GM19035 (cell line): ENCODE measurements at regions not wholly inside any gene's neighbourhood (a gene's known extent, or its start where the extent isn't known, plus 50 kb on each side); places are given as distances from the start of the nearest gene placed in this dataset.
"Not testable (repeated sequence)": the region's sequence is repeated elsewhere in the genome, so short reads cannot be mapped to it uniquely, and the experiment has no call there.

Experiments used
- ATAC-seq: cut with Tn5 transposase; IDR thresholded peaks from one replicate; pipeline ENCODE4 v1.9.1; 2021; ENCODE audit not compliant: unreplicated experiment

DNA sequence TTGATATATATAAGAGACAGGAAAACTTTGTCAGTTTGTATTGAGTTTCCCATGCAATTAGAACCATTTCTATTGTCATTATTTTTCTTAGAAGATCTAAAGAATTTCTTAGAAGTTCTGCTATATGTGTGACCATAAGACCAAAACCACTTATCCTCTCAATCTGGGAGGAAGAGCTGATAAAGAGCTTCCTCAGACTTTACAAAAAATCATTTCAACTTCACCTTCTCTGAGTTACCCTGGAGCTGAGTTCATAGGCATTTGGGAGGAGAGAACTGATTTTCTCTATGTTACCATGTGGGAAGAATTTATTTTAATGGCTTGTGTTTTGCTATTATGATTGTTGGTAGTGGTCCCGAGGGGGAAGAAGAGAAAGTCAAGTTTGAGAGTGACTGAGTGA is 329.3 kb downstream of the GPD2 start:
- ATAC-seq, result no peak

DNA sequence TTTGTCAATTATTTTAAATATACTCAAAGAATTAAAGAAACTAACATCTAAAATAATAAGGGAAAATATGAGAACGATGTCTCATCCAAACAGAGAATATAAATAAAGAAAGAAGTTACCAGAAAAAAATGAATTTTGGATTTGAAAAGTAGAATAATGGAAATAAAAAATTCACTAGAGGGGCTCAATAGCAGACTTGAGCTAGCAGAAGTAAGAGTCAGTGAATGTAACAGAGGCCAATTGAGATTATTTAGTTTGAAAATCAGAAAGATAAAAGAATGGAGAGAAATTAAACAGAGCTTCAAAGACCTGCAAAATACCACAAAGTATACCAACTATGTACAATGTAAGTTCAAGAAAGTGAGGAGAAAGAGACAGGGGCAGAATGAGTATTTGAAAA is 333.6 kb downstream of the GPD2 start:
- no peak for ATAC-seq

DNA sequence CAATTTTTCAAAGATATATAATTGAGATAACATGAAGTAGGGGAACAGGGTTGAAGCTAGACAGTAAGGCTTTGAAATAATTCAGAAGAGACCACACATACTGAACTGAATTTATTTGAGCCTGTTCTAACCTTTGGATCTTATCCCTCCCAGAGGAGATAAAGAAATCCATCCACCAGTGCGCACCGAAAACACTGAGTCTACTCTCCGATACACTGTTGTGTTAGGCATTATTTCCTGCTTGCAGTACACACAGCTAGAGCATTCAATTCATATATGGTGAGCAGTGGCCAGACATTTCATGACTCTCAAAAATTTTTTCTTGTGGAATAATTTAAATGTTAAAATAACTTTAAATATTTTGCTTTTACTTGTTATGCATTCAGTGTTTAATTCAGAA is 342.7 kb downstream of the GPD2 start:
- ATAC-seq, result no peak

DNA sequence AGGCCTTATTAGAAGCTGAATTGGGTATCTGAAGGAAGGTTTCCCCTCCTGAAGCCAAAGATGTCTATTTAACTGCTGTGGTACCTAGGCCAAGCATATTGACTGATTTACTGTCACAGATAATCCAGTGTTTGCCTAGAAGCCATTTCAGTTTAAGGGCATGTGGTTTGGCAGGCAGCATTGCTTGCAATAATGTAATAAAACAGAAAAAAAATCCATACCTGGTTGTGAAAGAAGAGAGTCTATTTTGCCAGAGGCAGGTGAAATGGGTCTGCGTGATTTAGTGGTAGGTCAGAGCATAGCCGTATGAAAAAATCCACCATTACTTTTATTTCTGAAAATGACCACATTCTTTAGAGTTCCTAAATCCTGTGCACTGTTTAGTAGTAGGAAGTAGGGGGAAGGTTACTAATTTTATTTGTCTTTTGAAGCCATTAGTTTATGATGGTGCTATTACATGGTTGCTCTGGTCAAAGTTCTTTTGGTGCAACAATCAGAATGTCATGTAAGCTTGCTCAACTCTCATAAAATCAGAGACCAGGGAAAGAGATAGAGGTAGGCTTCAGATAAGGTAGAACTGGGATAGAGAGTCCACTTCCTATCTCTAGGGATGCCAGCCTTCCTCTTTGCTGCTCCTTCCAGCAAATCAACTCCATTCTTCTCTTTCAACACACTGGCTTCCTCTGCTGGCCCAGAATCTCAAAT is 343.4 kb downstream of the GPD2 start:
- ATAC-seq, result no peak

DNA sequence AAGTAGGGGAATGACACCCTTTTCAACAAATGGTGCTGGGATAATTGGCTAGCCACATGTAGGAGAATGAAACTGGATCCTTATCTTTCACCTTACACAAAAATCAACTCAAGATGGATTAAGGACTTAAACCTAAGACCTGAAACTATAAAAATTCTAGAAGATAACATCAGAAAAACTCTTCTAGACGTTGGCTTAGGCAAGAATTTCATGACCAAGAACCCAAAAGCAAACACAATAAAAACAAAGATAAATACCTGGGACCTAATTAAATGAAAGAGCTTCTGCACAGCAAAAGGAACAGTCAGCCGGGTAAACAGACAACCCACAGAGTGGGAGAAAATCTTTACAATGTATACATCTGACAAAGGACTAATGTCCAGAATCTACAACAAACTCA is 345.5 kb downstream of the GPD2 start:
- ATAC-seq, result not testable (repeated sequence)

DNA sequence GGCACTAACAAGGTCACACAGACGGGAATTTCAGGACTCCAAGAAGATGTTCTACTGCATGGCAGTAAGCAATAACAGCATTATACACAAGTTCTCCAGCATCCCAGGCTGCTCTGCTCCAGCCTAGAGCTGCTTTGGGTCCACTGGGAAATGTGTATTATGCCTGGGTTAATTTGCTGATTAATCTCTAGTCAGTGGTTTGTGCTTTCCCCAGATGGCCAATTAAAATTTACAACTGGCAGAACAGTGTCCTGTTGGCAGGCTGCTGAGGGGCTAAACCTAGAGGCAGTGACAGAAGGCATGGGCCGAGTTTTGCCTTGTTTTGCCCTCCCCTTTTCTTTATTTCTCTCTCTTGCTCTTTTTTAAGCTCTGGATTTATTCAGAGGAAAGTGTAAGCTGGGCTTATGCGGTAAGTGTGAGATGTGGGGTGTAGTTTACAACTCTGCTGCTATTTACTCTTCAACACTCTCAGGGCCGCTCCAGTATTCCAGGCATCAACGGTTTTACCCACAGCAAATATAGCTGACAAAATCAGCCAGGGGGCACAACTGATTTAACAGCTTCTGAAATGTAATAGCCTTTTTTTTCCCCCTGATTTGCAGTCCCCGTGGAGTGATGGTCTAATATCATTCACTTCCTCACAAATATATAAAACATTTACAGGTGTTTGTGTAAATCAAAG is 348.0 kb downstream of the GPD2 start:
- no peak for ATAC-seq

DNA sequence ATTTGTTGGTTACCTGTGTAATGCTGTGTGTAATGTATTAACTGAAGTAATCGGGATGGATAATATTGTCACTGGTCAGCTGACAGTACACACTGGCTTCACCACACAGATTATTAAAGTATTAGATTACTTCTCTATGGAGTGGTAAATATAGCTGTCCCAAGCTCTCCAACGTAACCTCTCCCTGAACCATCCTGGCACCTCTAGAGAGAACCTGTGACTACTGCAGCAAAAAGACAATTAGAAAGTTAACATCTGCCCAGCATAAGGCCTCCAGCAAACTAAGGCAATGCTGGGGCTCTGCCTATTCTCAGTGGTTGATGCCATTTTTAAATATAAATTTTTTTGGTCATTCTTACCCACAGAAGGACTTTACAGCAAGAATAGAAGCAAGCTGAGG is 351.3 kb downstream of the GPD2 start:
- ATAC-seq, result no peak

DNA sequence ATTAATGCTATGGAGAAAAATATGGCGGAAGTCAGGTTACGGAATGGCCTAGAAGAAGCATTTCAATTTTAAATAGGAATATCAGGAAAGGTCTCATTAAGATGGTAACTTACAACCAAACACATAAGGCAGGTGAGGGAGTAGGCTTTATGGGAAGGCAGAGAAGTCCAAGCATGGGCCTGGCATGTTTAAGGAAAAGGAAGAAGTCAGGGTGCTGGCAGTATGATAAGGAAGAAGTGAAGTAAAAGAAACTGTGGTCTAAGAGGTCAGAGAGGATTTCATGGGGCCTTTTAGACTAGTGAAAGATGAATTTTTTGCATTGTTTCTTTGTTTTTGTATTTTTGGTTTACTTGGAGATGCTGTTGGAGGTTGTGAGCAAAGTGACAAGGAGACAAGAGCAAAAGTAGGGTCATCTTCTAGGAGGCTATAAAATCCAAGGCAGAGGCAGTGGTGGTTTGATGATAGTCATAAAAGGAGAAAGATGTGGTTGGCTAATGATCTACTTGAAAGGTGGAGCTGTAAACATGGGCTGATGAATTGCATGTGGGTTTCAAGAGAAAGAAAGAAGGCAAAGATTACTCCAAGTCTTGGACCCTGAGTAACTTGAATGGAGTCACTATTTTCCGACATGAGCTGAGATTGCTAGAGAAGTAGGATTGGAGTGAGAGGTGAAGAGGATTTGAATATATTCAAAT is 354.3 kb downstream of the GPD2 start:
- no peak for ATAC-seq

DNA sequence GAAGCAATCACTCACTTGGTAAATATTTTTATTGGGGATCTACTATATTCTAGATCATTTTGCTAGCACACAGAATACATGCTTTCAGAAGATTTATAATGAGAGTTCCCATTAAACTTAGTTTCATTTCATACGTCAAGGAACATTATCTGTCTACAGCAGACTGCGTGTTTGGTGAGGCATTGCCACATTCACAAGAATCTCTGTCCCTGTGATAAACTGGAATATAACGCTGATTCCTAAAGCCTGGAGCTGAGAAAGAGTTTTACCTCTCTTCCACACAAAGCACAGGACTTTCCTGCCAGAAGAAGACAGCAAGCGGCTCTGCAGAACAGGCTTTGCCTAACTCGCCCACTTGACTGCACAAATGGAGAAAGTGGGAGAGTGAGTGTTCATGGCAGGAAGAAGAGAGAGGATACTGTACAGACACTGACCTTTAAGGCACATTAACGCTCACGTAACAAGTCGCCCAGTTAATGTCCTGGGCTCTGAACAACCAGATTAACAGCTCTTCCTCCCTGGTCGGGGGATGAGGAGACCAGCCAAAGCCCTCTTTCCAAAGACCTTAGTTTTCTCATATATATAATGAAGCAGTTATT is 356.2 kb downstream of the GPD2 start:
- no peak for ATAC-seq

DNA sequence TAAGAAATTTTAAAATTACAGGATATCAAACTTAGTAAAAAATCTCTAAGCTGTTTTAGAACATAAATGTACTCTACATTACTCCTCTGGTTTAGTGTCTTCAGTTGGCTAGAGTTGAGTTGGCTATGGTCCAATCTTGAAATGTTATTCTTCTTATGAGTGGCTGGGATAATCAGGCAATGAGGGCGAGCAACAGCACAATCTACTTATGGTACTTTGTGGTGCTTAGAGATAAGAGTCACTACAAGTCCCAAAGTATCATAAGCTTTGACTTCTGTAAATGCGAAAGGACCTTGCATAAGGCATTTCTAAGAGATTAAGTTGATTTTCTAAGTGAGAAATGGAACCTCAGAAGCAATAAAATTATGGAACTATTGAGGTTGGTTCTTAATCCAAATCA is 361.7 kb downstream of the GPD2 start:
- ATAC-seq, result no peak

DNA sequence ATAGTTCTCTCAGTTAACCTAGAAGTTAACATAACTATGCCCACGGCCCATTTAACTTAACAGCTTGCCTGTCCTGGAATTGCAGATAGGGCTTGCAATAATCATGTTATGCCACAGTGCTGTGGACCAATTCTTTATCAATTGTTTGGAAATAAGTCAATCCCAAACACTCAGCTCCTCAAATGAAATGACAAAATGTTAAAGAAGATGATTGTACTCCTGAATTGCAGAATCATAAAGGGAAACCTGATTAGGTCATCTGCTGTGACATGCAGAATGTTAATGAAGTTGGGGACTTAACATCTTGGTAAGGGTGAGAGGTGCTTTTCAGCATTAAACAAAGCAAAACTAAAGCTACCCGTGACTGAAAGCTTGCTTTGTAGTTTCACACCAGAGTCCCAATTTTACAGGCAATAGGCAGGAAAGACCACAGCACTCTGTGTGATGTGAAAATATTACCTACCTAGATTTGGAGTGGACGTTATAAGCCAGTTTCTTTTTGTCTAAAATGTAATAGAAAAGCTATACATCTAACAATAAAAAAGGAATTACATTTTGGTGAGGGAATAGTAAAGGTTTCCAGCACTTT is 364.0 kb downstream of the GPD2 start:
- ATAC-seq, result no peak

DNA sequence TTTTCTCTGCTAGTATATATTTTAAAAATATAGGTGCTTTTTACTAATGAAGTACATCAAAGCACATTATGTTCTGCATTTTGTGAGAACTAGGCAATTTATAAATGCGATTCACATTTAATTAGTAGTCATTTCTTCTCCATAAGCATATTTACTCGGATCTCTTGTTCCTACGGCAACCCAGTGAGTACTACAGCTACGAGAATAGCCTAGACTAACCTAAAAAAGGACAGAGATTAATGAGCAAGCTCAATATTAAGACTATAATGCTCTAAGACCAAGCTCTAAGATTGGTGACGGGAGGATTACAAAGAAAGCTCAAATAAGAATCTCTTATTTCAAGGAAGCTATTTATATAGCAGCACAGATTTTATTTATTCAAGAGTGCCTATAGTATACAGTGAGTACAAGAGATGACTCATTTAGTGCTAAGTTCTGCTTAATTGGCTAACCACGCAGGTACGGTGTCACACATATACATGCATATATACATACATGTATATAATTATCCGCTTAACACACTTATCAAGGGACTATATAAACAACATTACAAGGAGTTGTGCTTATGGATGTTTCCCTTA is 364.7 kb downstream of the GPD2 start:
- no peak for ATAC-seq

DNA sequence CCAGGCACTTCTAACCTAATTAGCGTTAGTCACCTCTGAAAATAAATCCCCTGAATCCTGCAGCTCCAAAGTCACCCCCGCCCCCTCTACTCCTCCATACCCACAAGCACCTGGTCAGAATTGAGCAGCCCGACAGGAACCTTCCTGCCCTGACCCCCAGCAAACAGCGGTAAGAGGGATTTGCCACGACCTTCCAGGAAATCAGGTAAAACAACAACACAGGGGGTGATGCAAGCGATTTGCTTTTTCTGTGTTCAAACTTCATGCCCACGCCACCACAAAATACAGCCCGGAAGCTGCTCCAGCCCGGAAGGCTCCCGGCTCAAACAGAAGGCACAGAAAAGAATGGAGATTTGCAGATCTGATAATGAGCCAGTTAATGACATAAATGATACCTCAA is 367.1 kb downstream of the GPD2 start:
- no peak for ATAC-seq

DNA sequence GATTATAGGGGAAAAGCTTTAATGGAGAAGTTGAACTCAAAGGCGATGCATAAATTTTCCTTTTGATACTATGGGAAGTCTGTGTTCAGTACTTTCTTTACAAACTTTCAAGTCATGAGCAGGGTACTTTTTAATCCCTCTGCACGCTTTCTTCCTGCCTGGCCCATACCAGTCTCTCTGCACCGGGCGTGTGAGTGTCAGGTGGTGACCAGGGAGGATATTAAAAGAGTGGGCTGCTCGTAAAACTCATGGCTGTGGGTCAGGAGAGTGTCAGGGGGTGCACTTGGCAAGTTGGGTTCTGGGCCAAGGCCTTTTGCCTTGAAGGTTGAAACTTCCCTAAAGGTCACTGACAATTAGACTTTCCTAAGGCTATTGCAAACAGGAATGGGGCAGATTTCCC is 367.8 kb downstream of the GPD2 start:
- no peak for ATAC-seq

DNA sequence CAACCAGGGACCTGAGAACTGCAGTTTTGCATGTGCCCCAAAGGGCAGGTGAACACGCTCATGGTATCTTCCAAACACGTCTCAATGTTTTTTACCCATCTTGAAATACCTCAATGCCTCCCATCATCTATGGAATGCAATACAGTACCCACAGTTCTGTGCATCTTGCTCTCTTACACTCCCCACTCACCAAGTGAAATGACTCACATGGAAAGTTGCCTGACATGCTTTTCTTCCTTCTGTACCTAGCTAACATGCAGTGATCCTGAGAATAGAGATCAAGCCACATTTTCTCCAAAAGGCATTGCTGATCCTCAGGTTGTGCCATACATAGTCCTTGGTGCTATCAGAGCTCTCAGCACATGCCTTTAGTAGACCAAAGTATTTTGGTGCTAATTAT is 373.9 kb downstream of the GPD2 start:
- no peak for ATAC-seq

DNA sequence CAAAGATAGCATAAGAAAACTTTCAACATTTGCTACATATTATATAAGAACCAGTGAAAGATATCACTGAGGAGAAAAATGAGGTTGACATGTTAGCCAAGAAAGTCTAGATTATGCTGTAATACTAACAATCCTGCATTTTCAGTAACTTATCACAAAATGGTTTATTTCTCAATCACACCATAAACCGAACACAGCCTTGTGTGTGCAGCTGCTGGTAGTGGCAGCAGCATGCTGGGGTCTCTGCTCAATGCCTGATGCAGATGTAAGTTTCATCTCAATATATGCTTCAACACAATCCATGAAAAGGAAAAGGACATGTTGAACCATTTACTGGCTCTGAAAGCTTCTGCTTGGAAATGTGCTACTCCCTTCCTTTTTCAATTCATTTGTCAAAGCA is 376.3 kb downstream of the GPD2 start:
- no peak for ATAC-seq

DNA sequence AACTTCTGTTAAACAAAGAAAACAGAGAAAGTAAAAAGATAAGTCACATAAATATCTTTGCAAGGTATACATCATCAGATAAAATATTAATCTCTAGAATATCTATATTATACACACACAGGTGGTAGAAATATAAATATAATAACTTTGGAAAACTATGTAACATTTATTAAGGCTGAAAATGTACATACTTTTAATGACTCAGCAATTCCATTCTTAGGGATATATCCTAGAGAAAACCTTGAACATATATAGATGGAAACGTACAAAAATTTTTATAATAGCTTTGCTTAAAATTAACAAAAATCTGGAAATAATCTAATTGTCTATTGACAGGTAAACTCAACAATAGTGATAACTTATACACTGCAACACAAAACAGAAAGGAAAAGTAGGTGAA is 381.3 kb downstream of the GPD2 start:
- ATAC-seq, result no peak

DNA sequence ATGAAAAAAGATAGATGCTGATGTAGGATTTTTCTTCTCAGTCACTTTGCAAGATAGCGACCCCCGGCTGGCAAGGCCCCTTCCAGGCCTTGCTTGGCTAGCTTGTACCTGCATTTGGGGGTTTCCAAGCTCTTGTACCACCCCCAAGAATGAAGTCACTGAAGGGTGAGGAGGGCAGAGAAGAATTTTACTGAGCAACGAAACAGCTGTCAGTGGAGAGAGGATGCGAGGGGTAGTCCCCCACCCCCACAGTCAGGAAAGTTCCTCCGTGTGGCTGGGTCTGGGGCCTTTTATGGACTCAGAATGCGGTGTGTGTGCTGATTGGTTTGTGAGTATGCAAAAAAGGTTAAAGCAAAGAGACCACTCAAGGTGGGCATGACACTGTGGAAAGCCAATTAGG is 382.0 kb downstream of the GPD2 start:
- ATAC-seq, result no peak

DNA sequence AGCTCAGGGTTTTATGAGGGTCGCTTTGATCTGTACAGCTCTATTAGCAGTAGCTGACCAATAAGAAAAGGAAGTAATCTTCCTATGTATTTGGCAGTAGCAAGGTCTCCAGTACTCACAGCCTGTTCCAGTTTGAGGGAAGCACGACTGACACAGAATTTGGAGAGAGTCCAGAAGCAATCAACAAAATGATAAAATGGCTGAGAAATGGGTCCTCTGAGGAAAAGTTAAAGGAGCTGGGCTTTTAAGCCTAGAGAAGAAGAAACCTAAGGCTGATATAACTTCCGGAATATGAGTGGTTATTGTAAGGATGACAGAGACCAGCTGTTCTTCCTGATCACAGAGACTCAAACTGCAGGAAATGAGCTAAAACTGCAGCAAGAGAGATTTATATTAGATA is 382.8 kb downstream of the GPD2 start:
- no peak for ATAC-seq

DNA sequence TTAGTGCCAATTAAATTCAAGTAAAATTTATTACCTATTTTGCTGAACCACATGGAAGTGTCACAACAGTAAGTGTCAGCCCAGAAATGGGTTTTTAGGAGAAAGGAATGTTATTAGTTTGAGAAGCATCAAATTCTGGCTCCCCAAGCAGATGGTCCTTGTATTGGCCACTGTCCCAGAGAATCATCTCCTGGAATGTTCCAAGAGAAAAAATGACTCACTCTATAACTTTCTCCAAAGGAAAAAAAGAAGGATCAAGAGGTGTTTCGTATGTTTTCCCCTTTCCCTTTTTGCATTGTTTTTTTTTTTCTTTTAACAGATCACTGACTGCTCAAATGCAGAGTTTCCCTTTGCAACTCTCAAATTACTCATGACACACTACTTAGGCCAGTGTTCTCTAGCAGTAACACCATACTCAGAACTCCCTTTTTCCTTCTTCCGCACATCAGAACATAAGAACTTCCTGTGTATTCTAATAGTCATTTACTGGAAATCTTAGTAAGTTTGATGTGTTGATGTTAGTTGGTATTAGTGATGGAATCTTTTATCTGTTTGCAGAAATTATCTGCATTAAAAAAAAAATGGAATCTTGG is 390.3 kb downstream of the GPD2 start:
- no peak for ATAC-seq

DNA sequence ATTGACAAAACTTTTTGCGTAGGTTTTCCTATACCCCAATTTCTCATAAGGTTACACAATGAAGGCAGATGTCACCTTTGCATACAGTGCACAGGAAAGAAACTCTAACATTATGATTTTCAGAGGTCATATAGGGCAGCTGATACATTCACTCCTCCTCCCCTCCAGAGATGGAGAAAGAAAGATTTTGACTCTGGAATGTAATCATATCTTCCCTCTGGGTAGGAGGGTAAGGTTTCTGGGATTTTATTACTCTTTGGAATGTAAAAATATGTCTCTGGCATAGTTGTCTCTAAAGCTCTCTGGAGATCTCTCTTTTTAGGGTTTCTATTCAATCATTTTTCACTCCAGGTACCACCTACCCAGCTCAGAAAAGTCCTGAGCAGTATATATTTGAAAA is 398.3 kb downstream of the GPD2 start:
- ATAC-seq, result no peak
